ENCODE measurements at regions not wholly inside any gene's neighbourhood (a gene's known extent, or its start where the extent isn't known, plus 50 kb on each side); places are given as distances from the start of the nearest gene placed in this dataset.

DNA sequence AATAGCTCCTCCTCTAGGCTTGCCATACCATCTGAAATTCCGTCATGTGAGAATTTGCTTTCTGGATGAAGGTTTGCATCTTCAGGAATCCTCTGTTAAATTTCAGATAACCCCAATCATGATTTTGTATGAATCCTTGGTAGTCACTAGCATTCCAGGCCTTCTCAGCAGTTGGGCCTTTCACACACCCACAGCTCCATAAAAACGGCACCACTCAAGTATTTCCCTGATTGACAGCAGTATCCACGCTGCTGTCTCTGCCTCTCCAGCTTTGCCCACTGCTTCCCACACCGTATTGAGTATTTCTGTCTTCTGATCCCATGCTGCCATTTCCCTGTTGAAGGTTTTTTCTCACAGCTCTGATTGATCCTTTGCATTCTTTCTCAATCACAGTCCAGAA lies 208.7 kb upstream of the NCAM1 start:
- TF ChIP-seq, protein P1, sequence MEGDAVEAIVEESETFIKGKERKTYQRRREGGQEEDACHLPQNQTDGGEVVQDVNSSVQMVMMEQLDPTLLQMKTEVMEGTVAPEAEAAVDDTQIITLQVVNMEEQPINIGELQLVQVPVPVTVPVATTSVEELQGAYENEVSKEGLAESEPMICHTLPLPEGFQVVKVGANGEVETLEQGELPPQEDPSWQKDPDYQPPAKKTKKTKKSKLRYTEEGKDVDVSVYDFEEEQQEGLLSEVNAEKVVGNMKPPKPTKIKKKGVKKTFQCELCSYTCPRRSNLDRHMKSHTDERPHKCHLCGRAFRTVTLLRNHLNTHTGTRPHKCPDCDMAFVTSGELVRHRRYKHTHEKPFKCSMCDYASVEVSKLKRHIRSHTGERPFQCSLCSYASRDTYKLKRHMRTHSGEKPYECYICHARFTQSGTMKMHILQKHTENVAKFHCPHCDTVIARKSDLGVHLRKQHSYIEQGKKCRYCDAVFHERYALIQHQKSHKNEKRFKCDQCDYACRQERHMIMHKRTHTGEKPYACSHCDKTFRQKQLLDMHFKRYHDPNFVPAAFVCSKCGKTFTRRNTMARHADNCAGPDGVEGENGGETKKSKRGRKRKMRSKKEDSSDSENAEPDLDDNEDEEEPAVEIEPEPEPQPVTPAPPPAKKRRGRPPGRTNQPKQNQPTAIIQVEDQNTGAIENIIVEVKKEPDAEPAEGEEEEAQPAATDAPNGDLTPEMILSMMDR (IDR thresholded peaks at IDR 0.05; ENCODE audit: borderline replicate concordance, insufficient read depth, low read depth, low read length): no peak
- no peak overlapping the region for H3K4me3 ChIP-seq (ENCODE audit: low read depth, low read length)

DNA sequence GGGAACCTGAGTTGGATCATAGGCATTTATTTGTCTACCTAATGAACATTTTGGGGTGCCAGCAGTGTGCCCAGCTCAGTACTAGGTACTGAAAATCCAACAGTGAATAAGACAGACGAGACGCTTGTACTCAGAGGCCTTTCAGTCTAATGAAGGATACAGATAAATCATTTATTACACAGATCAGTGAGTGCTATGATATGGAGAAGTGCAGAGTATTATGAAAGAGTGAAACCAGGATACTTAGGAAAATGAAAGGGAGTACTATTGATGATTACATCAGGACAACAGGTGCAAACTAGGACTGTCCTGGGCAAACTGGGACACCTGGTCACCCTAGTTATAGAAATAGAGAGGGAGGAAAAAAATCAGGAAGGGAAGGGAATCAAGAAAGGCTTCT lies 207.5 kb upstream of the NCAM1 start:
- H3K4me3 ChIP-seq (ENCODE audit: low read depth, low read length): no peak overlapping the region
- TF ChIP-seq, protein P1 (IDR thresholded peaks at IDR 0.05; ENCODE audit: borderline replicate concordance, insufficient read depth, low read depth, low read length): no peak

DNA sequence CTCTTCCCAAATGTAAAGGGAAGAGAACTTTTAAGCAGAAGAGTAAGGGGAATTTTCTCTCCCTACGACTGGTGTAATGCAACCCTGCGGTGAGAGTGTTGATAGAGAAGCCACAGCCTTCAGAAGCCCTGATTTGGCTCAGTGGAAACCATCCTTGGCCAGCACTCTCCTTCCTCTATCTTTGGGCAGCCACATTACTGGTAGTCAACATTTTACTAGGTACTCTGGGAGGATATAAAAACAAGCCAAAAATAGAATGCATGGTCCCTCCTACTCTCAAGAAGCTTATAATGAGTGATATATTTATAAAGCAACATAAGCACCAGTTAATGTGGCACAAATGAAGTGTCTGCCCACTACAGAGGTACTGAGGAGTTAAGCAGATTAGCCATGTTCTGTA lies 201.8 kb upstream of the NCAM1 start:
- no peak overlapping the region for H3K4me3 ChIP-seq (ENCODE audit: low read depth, low read length)
- TF ChIP-seq, protein P1 (IDR thresholded peaks at IDR 0.05; ENCODE audit: borderline replicate concordance, insufficient read depth, low read depth, low read length): no peak

DNA sequence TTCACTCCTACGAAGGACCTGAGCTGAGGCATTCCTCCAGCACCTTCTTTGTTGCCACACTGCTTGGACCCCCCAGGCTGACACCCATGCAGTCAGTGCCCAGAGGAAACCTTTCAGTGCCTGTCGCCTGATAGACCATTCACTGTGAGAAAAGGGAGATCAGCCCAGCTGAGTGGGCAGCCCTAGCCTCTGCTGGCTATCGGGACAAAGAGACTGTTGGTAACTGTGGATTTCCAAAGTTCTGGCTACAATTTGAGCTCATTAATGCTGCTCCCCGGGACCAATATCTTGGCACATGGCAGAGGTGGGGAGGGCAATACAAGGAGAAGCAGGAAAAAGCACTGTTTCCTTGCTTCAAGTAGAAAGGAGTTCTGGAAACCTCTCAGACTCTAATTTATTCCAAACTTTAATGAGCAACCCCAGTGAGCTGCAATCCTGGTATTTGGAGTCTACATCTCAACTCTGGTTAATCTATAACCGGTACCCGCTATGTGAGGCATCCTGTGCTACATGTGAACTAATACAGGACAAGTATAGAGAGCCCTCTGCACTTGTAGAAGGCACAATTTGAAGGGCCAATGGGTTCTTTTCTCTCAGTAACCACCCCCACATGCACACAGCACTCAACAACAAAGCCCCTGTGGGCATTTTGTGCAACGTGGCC lies 200.7 kb upstream of the NCAM1 start:
- TF ChIP-seq, protein P1 (IDR thresholded peaks at IDR 0.05; ENCODE audit: borderline replicate concordance, insufficient read depth, low read depth, low read length): no peak
- H3K4me3 ChIP-seq (ENCODE audit: low read depth, low read length): no peak overlapping the region

DNA sequence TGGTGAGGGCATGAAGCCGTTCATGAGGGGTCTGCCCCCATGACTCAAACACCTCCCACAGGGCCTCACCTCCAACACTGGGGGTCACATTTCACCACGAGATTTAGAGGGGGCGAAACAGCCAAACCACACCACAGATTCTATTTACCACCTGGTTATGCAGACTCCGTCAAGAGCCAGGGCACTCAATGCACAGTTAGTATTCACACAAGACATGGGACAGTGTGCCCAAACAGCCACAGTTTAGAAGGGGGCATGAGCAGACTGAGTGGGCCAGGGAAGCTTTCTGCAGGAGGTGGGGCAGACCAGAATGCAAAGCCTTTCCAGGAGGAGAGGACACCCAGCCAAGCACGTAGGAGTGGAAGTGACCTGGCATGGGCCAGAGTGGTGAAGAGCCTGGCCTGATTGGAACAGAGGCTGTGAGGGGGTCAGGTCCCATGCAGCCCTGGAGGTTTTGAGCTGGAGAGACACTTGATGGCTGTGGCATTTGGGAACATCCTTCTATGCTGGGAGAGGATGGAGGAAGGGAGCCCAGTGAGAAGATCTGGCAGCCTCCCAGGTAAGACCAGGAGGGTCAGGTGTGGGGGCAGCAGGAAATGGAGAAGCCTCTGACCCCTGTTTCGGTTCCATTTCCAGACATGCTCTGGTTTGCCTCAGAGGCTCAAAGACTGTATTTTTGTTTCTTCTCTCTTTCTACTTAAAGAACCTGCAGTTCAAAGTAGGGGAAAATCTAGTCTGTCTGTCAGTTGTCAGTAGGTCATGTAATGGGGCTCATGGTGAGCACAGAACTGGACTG lies 199.1 kb upstream of the NCAM1 start:
- TF ChIP-seq, protein P1 (IDR thresholded peaks at IDR 0.05; ENCODE audit: borderline replicate concordance, insufficient read depth, low read depth, low read length): no peak
- no peak overlapping the region for H3K4me3 ChIP-seq (ENCODE audit: low read depth, low read length)

DNA sequence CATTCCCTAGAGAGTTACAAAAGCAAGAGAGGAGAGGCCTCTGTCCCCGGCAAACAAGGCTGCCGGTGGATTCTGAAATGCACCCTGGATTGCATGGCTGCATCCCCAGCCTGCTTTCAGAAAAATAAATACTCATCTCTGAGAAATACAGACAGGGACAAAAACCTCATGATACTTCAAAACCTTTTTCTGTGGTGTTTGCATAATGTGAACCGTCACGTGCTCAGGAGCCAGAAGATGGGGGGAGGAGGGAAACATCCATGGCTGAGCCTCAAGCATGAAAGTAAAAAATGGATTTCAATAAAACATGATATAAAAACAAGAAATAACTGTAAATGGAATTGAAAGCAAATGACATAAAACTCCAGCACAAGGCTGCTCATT lies 198.5 kb upstream of the NCAM1 start:
- TF ChIP-seq, protein P1 (IDR thresholded peaks at IDR 0.05; ENCODE audit: borderline replicate concordance, insufficient read depth, low read depth, low read length): no peak
- H3K4me3 ChIP-seq (ENCODE audit: low read depth, low read length): no peak overlapping the region

DNA sequence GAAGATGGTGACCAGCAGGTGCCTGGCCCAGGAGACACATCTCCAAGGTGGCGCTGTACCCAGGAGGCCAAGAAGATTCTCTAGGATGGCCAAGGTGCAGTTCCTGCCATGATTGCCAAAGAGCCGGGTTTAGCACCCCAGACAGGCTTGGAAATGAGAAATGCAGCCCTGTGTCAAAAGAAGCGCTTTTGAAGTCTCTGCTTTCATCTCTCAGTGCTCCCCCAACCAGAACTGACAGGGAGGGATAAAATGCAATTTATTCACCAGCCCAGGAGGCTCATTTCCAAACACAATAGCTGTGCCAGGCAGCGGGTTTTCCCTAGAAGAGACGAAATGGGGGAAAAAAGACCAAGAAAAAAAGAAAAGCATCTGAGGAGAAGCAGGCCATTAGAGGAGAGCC lies 195.9 kb upstream of the NCAM1 start:
- TF ChIP-seq, protein P1 (IDR thresholded peaks at IDR 0.05; ENCODE audit: borderline replicate concordance, insufficient read depth, low read depth, low read length): no peak
- H3K4me3 ChIP-seq (ENCODE audit: low read depth, low read length): no peak overlapping the region
